Small intestine (tissue), 7 donors: ENCODE measurements at regions not wholly inside any gene's neighbourhood (a gene's known extent, or its start where the extent isn't known, plus 50 kb on each side); places are given as distances from the start of the nearest gene placed in this dataset.
"Not testable (repeated sequence)": the region's sequence is repeated elsewhere in the genome, so short reads cannot be mapped to it uniquely, and the experiment has no call there.

Experiments
- DNase-seq, 2 donors: peaks; one replicate each; pipeline versions ENCODE4 v3.0.0 to v3.0.0-alpha.2; 2013
- FAIRE-seq: peaks from 2 replicates; lab custom pipeline; 2012; peaks lifted over from hg19 to GRCh38; lab: Jason Lieb, UNC
- H3K27ac ChIP-seq, 3 donors: one replicate each; pipeline ENCODE4 v1.5.1; 2013; ENCODE audit warnings: low read length in 2 of 3, mild to moderate bottlenecking in 2 of 3, control low read depth in 1 of 3, inconsistent platforms in 1 of 3, low read depth in 1 of 3, moderate library complexity in 1 of 3
- H3K27me3 ChIP-seq, 3 donors: one replicate each; pipeline ENCODE4 v1.6.1; 2013; ENCODE audit warnings: low read length in 3 of 3, inconsistent platforms in 1 of 3; ENCODE audit not compliant: control insufficient read depth in 3 of 3, insufficient read depth in 3 of 3
- H3K36me3 ChIP-seq, 3 donors: one replicate each; pipeline ENCODE4 v1.6.1; 2013; ENCODE audit warnings: low read length in 3 of 3, inconsistent platforms in 1 of 3, low read depth in 1 of 3, mild to moderate bottlenecking in 1 of 3, moderate library complexity in 1 of 3; ENCODE audit not compliant: control insufficient read depth in 3 of 3, insufficient read depth in 2 of 3
- H3K4me1 ChIP-seq, 3 donors: one replicate each; pipeline ENCODE4 v1.6.1; 2013; ENCODE audit warnings: low read length in 2 of 3, inconsistent platforms in 1 of 3, low read depth in 1 of 3, mild to moderate bottlenecking in 1 of 3, moderate library complexity in 1 of 3; ENCODE audit not compliant: control insufficient read depth in 3 of 3, insufficient read depth in 2 of 3
- H3K4me3 ChIP-seq, 3 donors: one replicate each; pipeline ENCODE4 v1.5.1; 2013; ENCODE audit warnings: low read length in 3 of 3, control low read depth in 1 of 3, inconsistent platforms in 1 of 3, low read depth in 1 of 3, mild to moderate bottlenecking in 1 of 3, moderate library complexity in 1 of 3
- H3K9me3 ChIP-seq, 2 donors: one replicate each; pipeline ENCODE4 v1.6.1; 2013; ENCODE audit warnings: low read depth in 1 of 2, low read length in 1 of 2; ENCODE audit not compliant: control insufficient read depth in 2 of 2, insufficient read depth in 1 of 2
- WGBS, 3 donors: extraction: QIAGEN DNeasy Blood & Tissue Kit; methylation state at CpG; one replicate each; pipeline ENCODE4 v1.1.7; 2013; 5-methylcytosine and 5-hydroxymethylcytosine counted together
- donor health status: healthy with polysubstance abuse.
- donor health status: control.
- donor health status: control.
- donor health status: Bipolar disorder and iron deficiency.
- donor health status: healthy.

GRCh38 chr3:166696103-166696502 is 684.0 kb downstream of the ZBBX start:
- no peak for DNase-seq
- Histone ChIP-seq H3K27ac (no peak overlapping the region), H3K4me1 (no peaks in the 10 kb centered on the region), H3K36me3 (no peaks in the 10 kb centered on the region), H3K27me3 (no peaks in the 10 kb centered on the region), H3K9me3 (no peaks in the 10 kb centered on the region), H3K4me3 (no peak overlapping the region)
- FAIRE-seq, result no peak
- WGBS, 3 donors, result 81 to 89% (median 89%) methylated on average over 2 of the region's 2 CpGs

- Histone ChIP-seq H3K27me3 (no peaks in the 10 kb centered on the region), H3K4me1 (no peaks in the 10 kb centered on the region), H3K9me3 (no peaks in the 10 kb centered on the region), H3K4me3 (no peak overlapping the region), H3K27ac (no peak overlapping the region), H3K36me3 (no peaks in the 10 kb centered on the region)
- DNase-seq (no peak), FAIRE-seq (no peak)
- 79 to 89% (median 85%) methylated on average over 1 of the region's 1 CpG for WGBS, 3 donors
These were observed 691.4 kb downstream of the ZBBX start for GRCh38 chr3:166688665-166689064.

GRCh38 chr3:166685246-166685645 is 694.9 kb downstream of the ZBBX start:
- DNase-seq (peak; percentile 0 to 4), FAIRE-seq (no peak)
- Histone ChIP-seq H3K27me3 (no peaks in the 10 kb centered on the region), H3K4me3 (no peak overlapping the region), H3K36me3 (no peaks in the 10 kb centered on the region), H3K27ac (no peak overlapping the region), H3K4me1 (no peaks in the 10 kb centered on the region), H3K9me3 (no peaks in the 10 kb centered on the region)
- WGBS, 3 donors, result 52 to 85% (median 68%) methylated on average over 1 of the region's 1 CpG

GRCh38 chr3:166684077-166684476 is 696.0 kb downstream of the ZBBX start:
- H3K27me3 ChIP-seq, DNase-seq, H3K36me3 ChIP-seq, H3K4me3 ChIP-seq, H3K9me3 ChIP-seq, H3K4me1 ChIP-seq, H3K27ac ChIP-seq, FAIRE-seq: not testable (repeated sequence)
- WGBS, 3 donors, result 85 to 89% (median 88%) methylated on average over 5 of the region's 5 CpGs

- Histone ChIP-seq H3K27ac (no peak overlapping the region), H3K36me3 (no peaks in the 10 kb centered on the region), H3K4me3 (no peak overlapping the region), H3K9me3 (no peaks in the 10 kb centered on the region), H3K4me1 (no peaks in the 10 kb centered on the region), H3K27me3 (no peaks in the 10 kb centered on the region)
- DNase-seq (no peak), FAIRE-seq (peak; percentile 19)
These were observed 710.3 kb downstream of the ZBBX start for GRCh38 chr3:166669781-166670180.

GRCh38 chr3:166663194-166663593 is 716.9 kb downstream of the ZBBX start:
- Histone ChIP-seq H3K4me3 (no peak overlapping the region), H3K27me3 (no peaks in the 10 kb centered on the region), H3K36me3 (no peaks in the 10 kb centered on the region), H3K9me3 (peaks cover 0 to 2% of the 10 kb centered on the region in 2 donors), H3K27ac (no peak overlapping the region), H3K4me1 (no peaks in the 10 kb centered on the region)
- DNase-seq (no peak), FAIRE-seq (no peak)
- WGBS, 3 donors, result 41 to 68% (median 42%) methylated on average over 1 of the region's 1 CpG

GRCh38 chr3:166661621-166662020 is 718.5 kb downstream of the ZBBX start:
- DNase-seq (no peak), FAIRE-seq (no peak)
- H3K4me3 ChIP-seq, result no peak overlapping the region
- H3K4me1 ChIP-seq, result no peaks in the 10 kb centered on the region
- H3K36me3 ChIP-seq, result no peaks in the 10 kb centered on the region
- H3K27ac ChIP-seq, result no peak overlapping the region
- H3K9me3 ChIP-seq, result peaks cover 0 to 6% of the 10 kb centered on the region in 2 donors
- no peaks in the 10 kb centered on the region for H3K27me3 ChIP-seq
- WGBS, 3 donors, result 65 to 85% (median 83%) methylated on average over 1 of the region's 1 CpG

GRCh38 chr3:166660962-166661361 is 719.1 kb downstream of the ZBBX start:
- Histone ChIP-seq H3K4me3 (no peak overlapping the region), H3K4me1 (no peaks in the 10 kb centered on the region), H3K36me3 (no peaks in the 10 kb centered on the region), H3K27ac (no peak overlapping the region), H3K27me3 (no peaks in the 10 kb centered on the region), H3K9me3 (peaks cover 0 to 6% of the 10 kb centered on the region in 2 donors)
- DNase-seq, result no peak
- no peak for FAIRE-seq

- no peak overlapping the region for H3K4me3 ChIP-seq
- no peaks in the 10 kb centered on the region for H3K27me3 ChIP-seq
- WGBS, 3 donors, result 79 to 82% (median 82%) methylated on average over 3 of the region's 3 CpGs
- H3K27ac ChIP-seq, result no peak overlapping the region
- FAIRE-seq (no peak), DNase-seq (no peak)
- H3K36me3 ChIP-seq, result no peaks in the 10 kb centered on the region
- H3K4me1 ChIP-seq, result no peaks in the 10 kb centered on the region
- peaks cover 0 to 10% of the 10 kb centered on the region in 2 donors for H3K9me3 ChIP-seq
These were observed 742.0 kb downstream of the ZBBX start for GRCh38 chr3:166637984-166638530.
